ENCODE measurements at regions not wholly inside any gene's neighbourhood (a gene's known extent, or its start where the extent isn't known, plus 50 kb on each side); places are given as distances from the start of the nearest gene placed in this dataset.
"Not testable (repeated sequence)": the region's sequence is repeated elsewhere in the genome, so short reads cannot be mapped to it uniquely, and the experiment has no call there.

DNA sequence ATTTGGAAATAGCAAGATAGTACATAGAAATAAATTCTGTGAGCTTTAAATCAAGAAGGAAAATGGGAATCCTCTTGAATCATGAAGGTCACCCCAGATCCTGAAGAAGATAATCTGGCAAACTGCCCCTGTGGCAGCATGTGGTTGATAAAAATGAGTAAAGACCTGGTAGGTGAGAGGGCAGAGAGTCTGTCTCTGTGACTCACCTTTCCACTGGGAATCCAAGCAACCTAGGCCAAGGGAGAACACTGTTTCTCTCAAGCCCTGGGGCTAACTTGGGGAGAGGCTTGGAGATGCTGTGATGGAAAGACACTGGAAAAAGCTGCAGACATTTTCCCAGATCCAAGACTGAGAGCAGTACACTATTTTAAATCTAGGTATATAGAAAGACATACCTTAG, 185.8 kb upstream of the CNTNAP5 start:
- H3K36me3 ChIP-seq (ENCODE audit: low read depth, missing control alignments) = no peaks in the 10 kb centered on the region
- intact Hi-C loops (cut with DNase I; ENCODE audit: low total_unique reads) = no loop called here
- no peaks in the 10 kb centered on the region for H3K27me3 ChIP-seq
- TF ChIP-seq POLR2A (IDR thresholded peaks at IDR 0.05) = no peak
- H3K4me1 ChIP-seq = no peaks in the 10 kb centered on the region
- no peaks in the 10 kb centered on the region for H3K9me3 ChIP-seq
- no peak overlapping the region for H3K4me3 ChIP-seq
- DNase-seq = no peak
- H3K27ac ChIP-seq = no peak overlapping the region

- intact Hi-C loops (cut with DNase I; ENCODE audit: low total_unique reads) = no loop called here
- no peaks in the 10 kb centered on the region for H3K27me3 ChIP-seq
- H3K4me3 ChIP-seq = no peak overlapping the region
- no peaks in the 10 kb centered on the region for H3K36me3 ChIP-seq (ENCODE audit: low read depth, missing control alignments)
- DNase-seq = no peak
- H3K27ac ChIP-seq = no peak overlapping the region
- no peak for TF ChIP-seq POLR2A (IDR thresholded peaks at IDR 0.05)
- TF ChIP-seq, protein P1, sequence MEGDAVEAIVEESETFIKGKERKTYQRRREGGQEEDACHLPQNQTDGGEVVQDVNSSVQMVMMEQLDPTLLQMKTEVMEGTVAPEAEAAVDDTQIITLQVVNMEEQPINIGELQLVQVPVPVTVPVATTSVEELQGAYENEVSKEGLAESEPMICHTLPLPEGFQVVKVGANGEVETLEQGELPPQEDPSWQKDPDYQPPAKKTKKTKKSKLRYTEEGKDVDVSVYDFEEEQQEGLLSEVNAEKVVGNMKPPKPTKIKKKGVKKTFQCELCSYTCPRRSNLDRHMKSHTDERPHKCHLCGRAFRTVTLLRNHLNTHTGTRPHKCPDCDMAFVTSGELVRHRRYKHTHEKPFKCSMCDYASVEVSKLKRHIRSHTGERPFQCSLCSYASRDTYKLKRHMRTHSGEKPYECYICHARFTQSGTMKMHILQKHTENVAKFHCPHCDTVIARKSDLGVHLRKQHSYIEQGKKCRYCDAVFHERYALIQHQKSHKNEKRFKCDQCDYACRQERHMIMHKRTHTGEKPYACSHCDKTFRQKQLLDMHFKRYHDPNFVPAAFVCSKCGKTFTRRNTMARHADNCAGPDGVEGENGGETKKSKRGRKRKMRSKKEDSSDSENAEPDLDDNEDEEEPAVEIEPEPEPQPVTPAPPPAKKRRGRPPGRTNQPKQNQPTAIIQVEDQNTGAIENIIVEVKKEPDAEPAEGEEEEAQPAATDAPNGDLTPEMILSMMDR (IDR thresholded peaks at IDR 0.05) = no peak
- H3K9me3 ChIP-seq = no peaks in the 10 kb centered on the region
- H3K4me1 ChIP-seq = no peaks in the 10 kb centered on the region
These were observed 185.1 kb upstream of the CNTNAP5 start for GRCh38 chr2:123840016-123840415.

DNA sequence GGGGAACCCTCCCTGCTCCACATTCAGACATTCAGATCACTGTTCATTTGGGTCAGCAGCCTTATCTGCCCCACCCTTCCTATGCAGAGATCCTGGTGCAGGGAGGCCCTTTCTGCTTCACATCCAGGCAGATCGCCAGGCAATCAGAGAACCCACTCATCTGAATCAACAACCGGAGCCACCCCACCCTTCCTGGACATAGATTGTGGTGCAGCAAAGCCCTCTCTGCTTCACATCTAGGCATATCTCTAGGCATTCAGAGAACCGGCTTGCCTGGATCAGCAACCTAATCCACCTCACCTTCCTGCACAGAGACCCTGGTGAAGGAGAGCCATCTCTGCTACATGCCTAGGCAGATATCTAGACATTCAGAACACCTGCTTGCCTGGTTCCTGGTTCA, 184.5 kb upstream of the CNTNAP5 start:
- no peaks in the 10 kb centered on the region for H3K4me1 ChIP-seq
- DNase-seq = no peak
- no peaks in the 10 kb centered on the region for H3K36me3 ChIP-seq (ENCODE audit: low read depth, missing control alignments)
- H3K27ac ChIP-seq = no peak overlapping the region
- no peak overlapping the region for H3K4me3 ChIP-seq
- intact Hi-C loops (cut with DNase I; ENCODE audit: low total_unique reads) = no loop called here
- no peaks in the 10 kb centered on the region for H3K27me3 ChIP-seq
- 90 to 93% methylated on average over 2 to 3 of the region's 3 CpGs for WGBS, 2 donors
- no peaks in the 10 kb centered on the region for H3K9me3 ChIP-seq
- TF ChIP-seq POLR2A (IDR thresholded peaks at IDR 0.05) = no peak
- TF ChIP-seq, protein P1 (IDR thresholded peaks at IDR 0.05) = no peak

- Histone ChIP-seq H3K27me3 (no peaks in the 10 kb centered on the region), H3K36me3 (ENCODE audit: low read depth, missing control alignments) (no peaks in the 10 kb centered on the region), H3K9me3 (no peaks in the 10 kb centered on the region), H3K4me3 (no peak overlapping the region), H3K4me1 (no peaks in the 10 kb centered on the region), H3K27ac (no peak overlapping the region)
- DNase-seq = no peak
- intact Hi-C loops (cut with DNase I; ENCODE audit: low total_unique reads) = no loop called here
- WGBS, 2 donors = 59 to 72% methylated on average over 1 of the region's 1 CpG
- TF ChIP-seq, protein P1 (IDR thresholded peaks at IDR 0.05) = no peak
- TF ChIP-seq POLR2A (IDR thresholded peaks at IDR 0.05) = no peak
These were observed 173.8 kb upstream of the CNTNAP5 start for GRCh38 chr2:123851281-123851680.

DNA sequence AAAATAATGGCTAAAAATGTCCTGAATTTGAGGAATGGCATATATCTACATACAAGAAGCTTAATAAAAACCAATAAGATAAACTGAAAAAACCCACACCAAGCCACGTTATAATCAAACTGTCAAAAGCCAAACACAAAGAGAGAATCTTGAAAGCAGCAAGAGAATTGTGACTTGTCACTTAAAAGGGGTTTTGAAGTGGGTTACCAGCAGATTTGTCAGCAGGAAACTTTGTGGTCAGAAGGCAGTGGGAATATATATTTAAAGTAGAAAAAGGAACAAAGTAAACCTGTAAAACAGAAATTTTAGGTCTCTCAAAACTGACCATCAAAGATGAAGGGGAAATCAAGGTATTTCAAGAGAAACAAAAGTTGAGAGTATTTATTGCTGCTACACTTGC, 171.9 kb upstream of the CNTNAP5 start:
- DNase-seq = no peak
- 58 to 76% methylated on average over 1 of the region's 1 CpG for WGBS, 2 donors
- no peaks in the 10 kb centered on the region for H3K36me3 ChIP-seq (ENCODE audit: low read depth, missing control alignments)
- no peak for TF ChIP-seq POLR2A (IDR thresholded peaks at IDR 0.05)
- TF ChIP-seq, protein P1 (IDR thresholded peaks at IDR 0.05) = no peak
- H3K9me3 ChIP-seq = no peaks in the 10 kb centered on the region
- H3K27me3 ChIP-seq = no peaks in the 10 kb centered on the region
- no peak overlapping the region for H3K4me3 ChIP-seq
- no peaks in the 10 kb centered on the region for H3K4me1 ChIP-seq
- intact Hi-C loops (cut with DNase I; ENCODE audit: low total_unique reads) = no loop called here
- no peak overlapping the region for H3K27ac ChIP-seq

- H3K36me3 ChIP-seq (ENCODE audit: low read depth, missing control alignments); intact Hi-C loops (cut with DNase I; ENCODE audit: low total_unique reads); DNase-seq; H3K4me3 ChIP-seq; H3K9me3 ChIP-seq; H3K4me1 ChIP-seq; H3K27me3 ChIP-seq; H3K27ac ChIP-seq: not testable (repeated sequence)
These were observed 166.1 kb upstream of the CNTNAP5 start for GRCh38 chr2:123859031-123859430.
